ENCODE measurements at regions not wholly inside any gene's neighbourhood (a gene's known extent, or its start where the extent isn't known, plus 50 kb on each side); places are given as distances from the start of the nearest gene placed in this dataset.

DNA sequence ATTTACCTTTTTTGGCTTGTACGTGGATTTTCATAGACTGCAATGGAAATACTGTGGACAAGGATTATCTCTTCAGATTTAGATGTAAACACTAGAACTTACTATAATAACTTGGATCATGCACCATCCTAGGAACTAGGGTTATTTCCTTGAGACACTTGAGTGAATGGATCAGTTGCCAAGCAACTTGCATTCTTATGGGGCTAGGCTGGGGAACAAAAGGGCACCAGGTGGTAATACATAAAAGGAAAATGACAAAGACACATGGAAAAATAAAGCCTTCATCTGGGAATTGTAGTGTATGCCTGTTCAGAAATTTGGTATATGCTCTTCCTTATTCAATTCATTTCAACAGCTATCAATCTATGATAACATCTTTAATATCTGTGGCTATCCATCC is 247.1 kb downstream of the SPRY1 start:
- TF ChIP-seq, protein P1, sequence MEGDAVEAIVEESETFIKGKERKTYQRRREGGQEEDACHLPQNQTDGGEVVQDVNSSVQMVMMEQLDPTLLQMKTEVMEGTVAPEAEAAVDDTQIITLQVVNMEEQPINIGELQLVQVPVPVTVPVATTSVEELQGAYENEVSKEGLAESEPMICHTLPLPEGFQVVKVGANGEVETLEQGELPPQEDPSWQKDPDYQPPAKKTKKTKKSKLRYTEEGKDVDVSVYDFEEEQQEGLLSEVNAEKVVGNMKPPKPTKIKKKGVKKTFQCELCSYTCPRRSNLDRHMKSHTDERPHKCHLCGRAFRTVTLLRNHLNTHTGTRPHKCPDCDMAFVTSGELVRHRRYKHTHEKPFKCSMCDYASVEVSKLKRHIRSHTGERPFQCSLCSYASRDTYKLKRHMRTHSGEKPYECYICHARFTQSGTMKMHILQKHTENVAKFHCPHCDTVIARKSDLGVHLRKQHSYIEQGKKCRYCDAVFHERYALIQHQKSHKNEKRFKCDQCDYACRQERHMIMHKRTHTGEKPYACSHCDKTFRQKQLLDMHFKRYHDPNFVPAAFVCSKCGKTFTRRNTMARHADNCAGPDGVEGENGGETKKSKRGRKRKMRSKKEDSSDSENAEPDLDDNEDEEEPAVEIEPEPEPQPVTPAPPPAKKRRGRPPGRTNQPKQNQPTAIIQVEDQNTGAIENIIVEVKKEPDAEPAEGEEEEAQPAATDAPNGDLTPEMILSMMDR (IDR thresholded peaks at IDR 0.05; ENCODE audit: insufficient read depth, low read depth, low read length) = no peak
- no peak for TF ChIP-seq EZH2 (IDR thresholded peaks at IDR 0.05; ENCODE audit: insufficient read depth, low read length)
